ENCODE measurements at regions not wholly inside any gene's neighbourhood (a gene's known extent, or its start where the extent isn't known, plus 50 kb on each side); places are given as distances from the start of the nearest gene placed in this dataset.

GRCh38 chr6:98764373-98764911 is 69.9 kb upstream of the POU3F2 start:
- no peaks in the 10 kb centered on the region for H4K20me1 ChIP-seq (ENCODE audit: insufficient read depth, low read length, poor library complexity, severe bottlenecking)
- no peaks in the 10 kb centered on the region for H3F3A ChIP-seq (ENCODE audit: low read depth)
- H3K9ac ChIP-seq (ENCODE audit: low read depth, low read length, poor library complexity, severe bottlenecking) = peak overlapping the region; percentile 45
- H3K9me2 ChIP-seq (replicated peaks; ENCODE audit: low read depth, low read length) = no peaks in the 10 kb centered on the region
- no peak for TF ChIP-seq CTCF (conservative IDR thresholded peaks at IDR 0.05; ENCODE audit: low read length)
- no peak for TF ChIP-seq EZH2phosphoT487 (IDR thresholded peaks at IDR 0.05; ENCODE audit: borderline replicate concordance)
- no peaks in the 10 kb centered on the region for H3K79me2 ChIP-seq (ENCODE audit: insufficient read depth, low read length)
- peak overlapping the region; percentile 90 for H2AFZ ChIP-seq (ENCODE audit: low read length)
- no peaks in the 10 kb centered on the region for H3K27me3 ChIP-seq (ENCODE audit: insufficient read depth, low read length, poor library complexity, severe bottlenecking)
- no peaks in the 10 kb centered on the region for H3K9me3 ChIP-seq (ENCODE audit: insufficient read depth, low read depth, low read length)
- no peaks in the 10 kb centered on the region for H3K36me3 ChIP-seq (ENCODE audit: insufficient read depth, low read length)
- H3K4me2 ChIP-seq (ENCODE audit: low read depth, low read length, poor library complexity, severe bottlenecking) = peak overlapping the region; percentile 67
- H3K4me3 ChIP-seq (ENCODE audit: low read length, poor library complexity, severe bottlenecking) = peak overlapping the region; percentile 67
- H3K4me1 ChIP-seq (ENCODE audit: insufficient read depth, low read length, poor library complexity, severe bottlenecking) = no peaks in the 10 kb centered on the region

- no peaks in the 10 kb centered on the region for H3K4me1 ChIP-seq (ENCODE audit: insufficient read depth, low read length, poor library complexity, severe bottlenecking)
- no peak overlapping the region for H3K9ac ChIP-seq (ENCODE audit: low read depth, low read length, poor library complexity, severe bottlenecking)
- TF ChIP-seq CTCF (conservative IDR thresholded peaks at IDR 0.05; ENCODE audit: low read length) (peak; percentile 62), EZH2phosphoT487 (IDR thresholded peaks at IDR 0.05; ENCODE audit: borderline replicate concordance) (no peak)
- no peaks in the 10 kb centered on the region for H3K79me2 ChIP-seq (ENCODE audit: insufficient read depth, low read length)
- H3K4me3 ChIP-seq (ENCODE audit: low read length, poor library complexity, severe bottlenecking) = no peak overlapping the region
- no peak overlapping the region for H2AFZ ChIP-seq (ENCODE audit: low read length)
- H3K9me2 ChIP-seq (replicated peaks; ENCODE audit: low read depth, low read length) = no peaks in the 10 kb centered on the region
- no peaks in the 10 kb centered on the region for H4K20me1 ChIP-seq (ENCODE audit: insufficient read depth, low read length, poor library complexity, severe bottlenecking)
- H3K36me3 ChIP-seq (ENCODE audit: insufficient read depth, low read length) = no peaks in the 10 kb centered on the region
- H3K4me2 ChIP-seq (ENCODE audit: low read depth, low read length, poor library complexity, severe bottlenecking) = no peak overlapping the region
- H3K9me3 ChIP-seq (ENCODE audit: insufficient read depth, low read depth, low read length) = no peaks in the 10 kb centered on the region
- H3K27me3 ChIP-seq (ENCODE audit: insufficient read depth, low read length, poor library complexity, severe bottlenecking) = no peaks in the 10 kb centered on the region
- H3F3A ChIP-seq (ENCODE audit: low read depth) = no peaks in the 10 kb centered on the region
Measured at GRCh38 chr6:98769546-98769945, 64.8 kb upstream of the POU3F2 start.

- H2AFZ ChIP-seq (ENCODE audit: low read length) = no peak overlapping the region
- no peaks in the 10 kb centered on the region for H3K36me3 ChIP-seq (ENCODE audit: insufficient read depth, low read length)
- no peaks in the 10 kb centered on the region for H3K4me1 ChIP-seq (ENCODE audit: insufficient read depth, low read length, poor library complexity, severe bottlenecking)
- no peak overlapping the region for H3K4me3 ChIP-seq (ENCODE audit: low read length, poor library complexity, severe bottlenecking)
- no peaks in the 10 kb centered on the region for H3K9me3 ChIP-seq (ENCODE audit: insufficient read depth, low read depth, low read length)
- H3K27me3 ChIP-seq (ENCODE audit: insufficient read depth, low read length, poor library complexity, severe bottlenecking) = no peaks in the 10 kb centered on the region
- no peak overlapping the region for H3K9ac ChIP-seq (ENCODE audit: low read depth, low read length, poor library complexity, severe bottlenecking)
- no peaks in the 10 kb centered on the region for H4K20me1 ChIP-seq (ENCODE audit: insufficient read depth, low read length, poor library complexity, severe bottlenecking)
- TF ChIP-seq CTCF (conservative IDR thresholded peaks at IDR 0.05; ENCODE audit: low read length) (no peak), EZH2phosphoT487 (IDR thresholded peaks at IDR 0.05; ENCODE audit: borderline replicate concordance) (no peak)
- H3K9me2 ChIP-seq (replicated peaks; ENCODE audit: low read depth, low read length) = no peaks in the 10 kb centered on the region
- no peak overlapping the region for H3K4me2 ChIP-seq (ENCODE audit: low read depth, low read length, poor library complexity, severe bottlenecking)
- H3K79me2 ChIP-seq (ENCODE audit: insufficient read depth, low read length) = no peaks in the 10 kb centered on the region
- no peaks in the 10 kb centered on the region for H3F3A ChIP-seq (ENCODE audit: low read depth)
Measured at GRCh38 chr6:98775205-98775604, 59.2 kb upstream of the POU3F2 start.
